HG03103 (cell line): ENCODE measurements at regions not wholly inside any gene's neighbourhood (a gene's known extent, or its start where the extent isn't known, plus 50 kb on each side); places are given as distances from the start of the nearest gene placed in this dataset.

Experiments used
- ATAC-seq: cut with Tn5 transposase; IDR thresholded peaks from one replicate; pipeline ENCODE4 v1.9.1; 2021; ENCODE audit warnings: low read depth; ENCODE audit not compliant: unreplicated experiment

DNA sequence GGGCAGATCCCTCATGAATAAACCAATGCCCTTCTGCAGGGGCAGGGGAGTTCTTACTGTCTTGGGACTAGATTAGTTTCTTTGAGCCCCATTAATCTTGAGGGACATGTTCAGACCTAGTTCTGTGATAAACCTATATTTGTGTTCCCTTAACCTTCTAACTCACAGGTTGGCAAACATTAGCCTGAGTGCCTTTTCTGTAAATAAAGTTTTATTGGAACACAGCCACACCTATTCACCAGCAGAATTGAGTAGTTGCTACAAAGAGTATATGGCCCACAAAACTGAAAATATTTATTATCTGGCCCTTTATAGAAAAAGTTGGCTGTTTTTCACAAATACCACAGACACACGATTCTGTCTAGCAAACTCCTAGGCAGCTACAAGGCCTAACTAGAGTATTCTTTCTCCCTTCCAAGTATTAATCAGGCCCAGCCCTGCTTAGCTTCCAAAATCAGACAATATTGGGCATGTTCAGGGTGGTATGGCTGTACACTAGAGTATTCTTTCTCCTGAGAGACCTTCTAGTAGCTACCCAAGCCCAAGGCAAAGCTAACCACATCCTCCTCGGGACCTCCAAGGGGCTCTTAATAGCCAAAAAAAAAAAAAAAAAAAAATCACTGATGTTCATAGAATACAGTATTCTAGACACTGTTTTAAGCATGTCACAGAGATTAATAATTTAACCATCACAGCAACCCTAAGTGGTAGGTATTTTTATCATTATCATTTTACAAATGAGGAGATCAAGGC lies 199.3 kb upstream of the PWP1 start:
- ATAC-seq = no peak

GRCh38 chr12:107487011-107487680 lies 198.5 kb upstream of the PWP1 start:
- ATAC-seq = no peak

- no peak for ATAC-seq
Measured at GRCh38 chr12:107488666-107489065, 196.9 kb upstream of the PWP1 start.

GRCh38 chr12:107490010-107490409 lies 195.6 kb upstream of the PWP1 start:
- ATAC-seq = no peak

- no peak for ATAC-seq
Measured at GRCh38 chr12:107491856-107492255, 193.7 kb upstream of the PWP1 start.

GRCh38 chr12:107492393-107493134 lies 193.0 kb upstream of the PWP1 start:
- peak; percentile 50 for ATAC-seq

GRCh38 chr12:107493135-107493494 lies 192.5 kb upstream of the PWP1 start:
- ATAC-seq = peak; percentile 3

DNA sequence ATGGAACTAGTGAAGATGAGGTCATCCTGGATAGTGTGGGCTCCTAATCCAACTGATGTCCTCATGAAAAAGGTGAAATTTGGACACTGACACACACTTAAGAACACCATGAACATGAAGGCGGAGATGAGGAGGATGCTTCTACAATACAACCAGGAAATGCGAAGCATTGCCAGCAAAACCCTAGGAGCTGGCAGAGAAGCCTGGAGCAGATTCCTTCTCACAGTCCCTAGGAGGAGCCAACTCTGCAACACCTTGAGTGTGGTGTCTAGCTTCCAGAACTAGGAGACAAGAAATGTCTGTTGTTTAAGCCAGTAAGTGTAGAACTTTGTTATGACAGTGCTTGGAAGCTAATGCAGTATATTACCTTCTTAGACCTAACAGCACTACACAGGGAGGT lies 191.9 kb upstream of the PWP1 start:
- no peak for ATAC-seq

DNA sequence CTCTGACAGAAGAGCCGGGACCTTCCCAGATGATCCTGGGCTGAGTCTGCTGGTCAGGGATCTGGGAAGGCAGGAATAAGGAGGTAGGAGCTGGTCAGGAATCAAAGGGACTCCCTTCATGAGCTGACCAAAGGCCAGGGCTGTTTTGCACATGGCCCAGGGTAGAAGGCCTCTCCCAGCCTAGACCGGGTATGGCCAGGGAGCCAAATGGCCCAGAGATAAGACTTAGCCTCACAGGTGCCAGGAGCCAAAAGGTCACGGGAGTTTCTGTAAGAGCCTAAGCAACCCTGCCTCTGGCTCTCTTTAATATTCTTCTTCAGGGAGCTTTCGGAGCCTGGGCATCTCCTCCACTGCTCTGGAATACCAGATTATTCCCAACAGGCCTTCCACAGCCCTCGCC lies 191.3 kb upstream of the PWP1 start:
- ATAC-seq = no peak

GRCh38 chr12:107495604-107496003 lies 190.0 kb upstream of the PWP1 start:
- no peak for ATAC-seq

- no peak for ATAC-seq
Measured at GRCh38 chr12:107497231-107497630, 188.4 kb upstream of the PWP1 start.

DNA sequence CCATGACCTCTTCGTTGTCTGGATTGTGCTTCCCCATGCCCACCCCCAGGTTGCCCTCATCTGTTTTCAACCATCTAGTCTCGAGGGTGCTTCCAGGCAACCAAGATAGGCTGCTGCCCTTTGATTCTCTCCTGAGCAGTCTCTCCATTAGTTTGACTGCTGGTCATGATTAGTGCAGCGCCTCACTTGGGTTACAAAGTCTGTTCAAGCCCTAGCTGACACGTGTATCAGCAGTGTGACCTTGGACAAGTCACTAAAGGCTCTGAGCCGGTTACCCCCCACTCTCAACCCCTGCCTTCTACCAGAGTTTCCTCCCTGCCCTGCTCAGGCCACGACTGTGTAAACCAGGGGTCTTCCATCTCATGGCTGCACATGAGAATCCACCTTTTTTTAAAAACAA lies 185.3 kb upstream of the PWP1 start:
- no peak for ATAC-seq

- ATAC-seq = no peak
Measured at GRCh38 chr12:107501681-107502080, 183.9 kb upstream of the PWP1 start.

- no peak for ATAC-seq
Measured at GRCh38 chr12:107503129-107503855, 182.3 kb upstream of the PWP1 start.

DNA sequence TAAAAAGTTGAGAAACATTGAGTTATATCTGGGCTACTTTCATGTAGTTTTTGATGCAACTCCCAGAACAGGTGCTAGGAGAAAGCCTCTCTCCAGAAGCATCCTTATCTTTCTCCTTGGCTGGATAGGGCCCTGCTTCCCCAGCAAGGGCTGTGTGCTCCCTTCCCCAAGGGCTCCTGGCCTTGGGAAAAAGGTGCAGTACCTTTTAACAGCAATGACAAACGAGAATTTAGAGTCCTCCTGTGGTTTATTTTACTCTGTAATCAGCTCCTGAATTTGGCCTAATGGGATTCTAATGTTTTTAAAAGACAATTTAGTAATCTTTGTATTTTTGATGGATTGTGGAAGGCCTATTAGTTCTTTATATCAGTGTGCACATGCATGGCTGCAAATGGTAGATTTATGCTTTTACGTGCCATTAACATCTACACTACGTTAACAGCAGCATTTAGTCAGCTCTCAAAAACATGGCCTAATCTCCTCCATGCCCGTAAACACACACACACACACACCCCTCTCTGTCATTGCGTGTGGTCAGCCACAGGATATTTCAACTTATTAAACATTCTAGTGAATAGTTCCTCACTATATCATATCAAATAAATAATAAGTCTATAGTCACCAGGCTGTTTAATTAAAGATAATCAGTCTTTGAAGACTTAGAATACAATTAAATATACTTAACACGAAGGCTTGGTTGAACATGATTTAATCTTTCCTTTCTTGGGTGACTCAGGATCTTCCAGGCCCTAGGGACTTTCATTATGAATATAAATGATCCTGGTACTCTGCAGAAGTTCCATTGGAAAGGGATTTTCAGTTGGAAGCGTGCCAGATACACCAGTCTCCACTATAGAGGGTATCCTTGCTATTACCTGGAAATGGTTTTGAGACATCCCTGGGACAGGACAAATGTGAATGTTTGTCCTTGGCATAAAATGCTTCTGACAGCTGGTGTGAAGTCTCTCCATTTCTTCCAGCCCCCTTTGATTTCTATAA lies 181.4 kb upstream of the PWP1 start:
- ATAC-seq = no peak

DNA sequence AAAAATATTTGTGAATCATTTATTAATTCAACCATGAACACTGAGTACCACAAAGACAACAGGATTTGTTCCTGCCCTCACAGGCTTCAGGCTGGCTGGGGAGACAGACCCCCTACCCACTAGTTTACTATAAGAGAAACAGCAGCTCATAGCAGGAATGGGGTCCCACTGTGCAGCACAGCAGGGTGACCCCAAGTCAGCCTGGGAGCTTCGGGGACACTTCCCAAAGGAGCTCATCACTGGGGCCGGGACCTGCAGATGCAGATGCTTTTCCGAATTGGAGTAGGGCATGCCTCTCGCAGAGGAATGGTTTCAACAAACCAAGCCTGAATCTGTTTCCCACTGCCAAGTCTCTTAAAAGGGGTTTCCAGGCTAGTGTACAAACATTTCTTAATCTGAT lies 176.2 kb upstream of the PWP1 start:
- ATAC-seq = no peak

DNA sequence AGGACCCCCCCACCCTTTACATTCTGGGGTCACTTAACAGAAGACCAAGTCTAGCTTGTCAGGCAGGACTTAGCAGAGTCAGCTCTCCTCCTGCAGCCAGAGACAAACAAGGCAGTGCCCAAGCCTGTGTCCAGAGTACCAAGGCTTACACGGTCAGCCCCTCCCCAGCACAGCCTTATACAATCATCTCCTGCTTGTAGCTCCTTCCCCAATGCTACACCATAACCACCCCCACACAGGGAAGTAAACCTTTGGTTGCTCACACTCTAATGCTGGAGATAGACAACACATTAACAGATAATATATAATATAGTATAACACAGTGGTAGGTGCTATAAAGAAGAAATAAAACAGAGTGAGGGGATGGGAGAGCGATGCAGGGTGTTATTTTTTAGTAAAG lies 175.4 kb upstream of the PWP1 start:
- ATAC-seq = no peak

GRCh38 chr12:107511292-107511691 lies 174.3 kb upstream of the PWP1 start:
- no peak for ATAC-seq

DNA sequence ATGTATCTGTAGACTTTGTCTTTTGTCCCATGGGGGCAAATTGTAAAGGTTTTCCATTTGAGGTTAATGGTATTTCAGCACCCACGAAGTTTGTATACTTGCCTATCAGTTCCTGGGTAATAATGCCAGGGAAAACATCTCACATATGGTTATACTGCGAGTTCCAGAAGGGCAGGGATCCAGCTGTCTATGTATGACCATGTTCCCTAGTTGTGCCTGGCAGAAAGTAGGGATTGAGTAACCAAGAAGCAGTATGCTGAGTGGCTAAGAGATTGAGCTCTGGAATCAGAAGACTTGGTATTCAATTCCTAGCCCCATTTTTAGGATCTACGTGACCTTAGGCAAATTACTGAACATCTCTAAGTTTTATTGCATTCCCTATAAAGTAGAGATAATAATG lies 173.2 kb upstream of the PWP1 start:
- no peak for ATAC-seq

DNA sequence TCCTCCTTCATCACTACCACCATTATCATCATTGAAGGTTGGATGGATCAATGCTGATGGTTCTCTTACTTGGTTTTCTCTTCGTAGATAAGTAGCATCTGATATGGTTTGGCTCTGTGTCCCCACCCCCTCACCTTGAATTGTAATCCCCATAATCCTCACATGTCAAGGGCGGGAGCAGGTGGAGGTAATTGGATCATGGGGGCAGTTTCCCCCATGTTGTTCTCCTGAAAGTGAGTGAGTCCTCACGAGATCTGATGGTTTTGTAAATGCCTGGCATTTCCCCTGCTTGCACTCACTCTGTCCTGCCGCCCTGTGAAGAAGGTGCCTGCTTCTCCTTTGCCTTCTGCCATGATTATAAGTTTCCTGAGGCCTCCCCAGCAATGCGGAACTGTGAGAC lies 172.4 kb upstream of the PWP1 start:
- ATAC-seq = no peak
